H9 (cell line): ENCODE measurements at regions not wholly inside any gene's neighbourhood (a gene's known extent, or its start where the extent isn't known, plus 50 kb on each side); places are given as distances from the start of the nearest gene placed in this dataset.

ENCODE experiments used
- DNase-seq: peaks from one replicate; pipeline ENCODE4 v3.0.0-alpha.2; 2017
- H2AFZ ChIP-seq: one replicate; pipeline ENCODE4 v1.6.1; 2013; ENCODE audit warnings: mild to moderate bottlenecking, low read length, control low read depth, moderate library complexity
- H2AK5ac ChIP-seq: 2 replicates; pipeline ENCODE4 v1.6.1; 2013; ENCODE audit warnings: low read length, control low read depth, mixed read lengths; ENCODE audit not compliant: insufficient read length
- H2BK120ac ChIP-seq: one replicate; pipeline ENCODE4 v1.6.1; 2013; ENCODE audit warnings: low read depth, mild to moderate bottlenecking, low read length, control low read depth, inconsistent platforms; ENCODE audit not compliant: poor library complexity, severe bottlenecking
- H2BK12ac ChIP-seq: 2 replicates; pipeline ENCODE4 v1.6.1; 2013; ENCODE audit warnings: low read length, control low read depth, mixed read lengths, low read depth; ENCODE audit not compliant: insufficient read length
- H2BK15ac ChIP-seq: 2 replicates; pipeline ENCODE4 v1.6.1; 2013; ENCODE audit warnings: low read depth, low read length, control low read depth
- H2BK20ac ChIP-seq: one replicate; pipeline ENCODE4 v1.6.1; 2013; ENCODE audit warnings: low read depth, mild to moderate bottlenecking, low read length, control low read depth, inconsistent platforms; ENCODE audit not compliant: poor library complexity, severe bottlenecking
- H2BK5ac ChIP-seq: 2 replicates; pipeline ENCODE4 v1.6.1; 2013; ENCODE audit warnings: low read length, control low read depth, mixed read lengths; ENCODE audit not compliant: insufficient read length
- H3K14ac ChIP-seq: 2 replicates; pipeline ENCODE4 v1.6.1; 2013; ENCODE audit warnings: low read length, control low read depth; ENCODE audit not compliant: insufficient read depth
- H3K18ac ChIP-seq: 2 replicates; pipeline ENCODE4 v1.6.1; 2013; ENCODE audit warnings: low read depth, mild to moderate bottlenecking, mixed read lengths, low read length, control low read depth; ENCODE audit not compliant: insufficient read length
- H3K23ac ChIP-seq: 2 replicates; pipeline ENCODE4 v1.6.1; 2013; ENCODE audit warnings: low read length, control low read depth, mixed read lengths, low read depth; ENCODE audit not compliant: insufficient read length
- H3K23me2 ChIP-seq: 2 replicates; pipeline ENCODE4 v1.6.1; 2013; ENCODE audit warnings: low read depth, mild to moderate bottlenecking, mixed read lengths, low read length, control low read depth; ENCODE audit not compliant: insufficient read length, poor library complexity, severe bottlenecking
- H3K27ac ChIP-seq: 2 replicates; pipeline ENCODE4 v1.5.1; 2013; ENCODE audit warnings: low read length, control low read depth, mixed read lengths, low read depth; ENCODE audit not compliant: insufficient read length
- H3K27me3 ChIP-seq: 2 replicates; pipeline ENCODE4 v1.6.1; 2013; ENCODE audit warnings: low read length, control low read depth, inconsistent platforms; ENCODE audit not compliant: insufficient read depth
- H3K4ac ChIP-seq: 2 replicates; pipeline ENCODE4 v1.6.1; 2013; ENCODE audit warnings: low read depth, mild to moderate bottlenecking, control low read depth, inconsistent platforms, low read length, moderate library complexity
- H3K4me1 ChIP-seq: 2 replicates; pipeline ENCODE4 v1.6.1; 2013; ENCODE audit warnings: low read length, control low read depth, inconsistent platforms; ENCODE audit not compliant: insufficient read depth
- H3K4me2 ChIP-seq: 2 replicates; pipeline ENCODE4 v1.6.1; 2013; ENCODE audit warnings: low read length, control low read depth, mixed read lengths; ENCODE audit not compliant: insufficient read length, insufficient read depth
- H3K56ac ChIP-seq: 2 replicates; pipeline ENCODE4 v1.6.1; 2013; ENCODE audit warnings: low read depth, mild to moderate bottlenecking, mixed read lengths, low read length, control low read depth; ENCODE audit not compliant: insufficient read length
- H3K79me1 ChIP-seq: 2 replicates; pipeline ENCODE4 v1.6.1; 2013; ENCODE audit warnings: low read depth, mild to moderate bottlenecking, moderate library complexity, low read length, control low read depth, inconsistent platforms; ENCODE audit not compliant: insufficient read depth, poor library complexity, severe bottlenecking
- H3K79me2 ChIP-seq: 2 replicates; pipeline ENCODE4 v1.6.1; 2013; ENCODE audit warnings: low read length, control low read depth, inconsistent platforms; ENCODE audit not compliant: insufficient read depth
- H3K9ac ChIP-seq: 2 replicates; pipeline ENCODE4 v1.6.1; 2013; ENCODE audit warnings: low read length, control low read depth, mixed read lengths; ENCODE audit not compliant: insufficient read length; ENCODE audit errors: extremely low read depth
- H3K9me3 ChIP-seq: one replicate; pipeline ENCODE4 v1.6.1; 2013; ENCODE audit warnings: low read depth, low read length, inconsistent platforms; ENCODE audit not compliant: control insufficient read depth
- H3T11ph ChIP-seq: one replicate; pipeline ENCODE4 v1.6.1; 2013; ENCODE audit warnings: mild to moderate bottlenecking, low read length, control low read depth, inconsistent platforms
- H4K20me1 ChIP-seq: one replicate; pipeline ENCODE4 v1.6.1; 2013; ENCODE audit not compliant: control insufficient read depth, insufficient read length, insufficient read depth
- H4K5ac ChIP-seq: 2 replicates; pipeline ENCODE4 v1.6.1; 2013; ENCODE audit warnings: low read depth, mild to moderate bottlenecking, mixed read lengths, low read length, control low read depth; ENCODE audit not compliant: insufficient read length
- H4K8ac ChIP-seq: replicated peaks from 2 replicates; pipeline ENCODE4 v1.6.1; 2013; ENCODE audit warnings: low read length, control low read depth, mixed read lengths, low read depth; ENCODE audit not compliant: insufficient read length
- H4K91ac ChIP-seq: 2 replicates; pipeline ENCODE4 v1.6.1; 2013; ENCODE audit warnings: low read depth, mild to moderate bottlenecking, moderate library complexity, mixed read lengths, low read length, control low read depth; ENCODE audit not compliant: insufficient read length
- H3K27ac Mint-ChIP-seq, 3 experiments: 2 replicates in 2 of 3; 3 replicates in 1 of 3; pipeline ENCODE4 v1.8.0; 2020 to 2021; ENCODE audit warnings: mixed read lengths in 3 of 3, mild to moderate bottlenecking in 1 of 3, moderate library complexity in 1 of 3
- H3K27me3 Mint-ChIP-seq: 2 replicates; pipeline ENCODE4 v1.8.0; 2021; ENCODE audit warnings: low read depth, mild to moderate bottlenecking, moderate library complexity, mixed read lengths
- H3K36me3 Mint-ChIP-seq, 3 experiments: 2 replicates in 2 of 3; 3 replicates in 1 of 3; pipeline ENCODE4 v1.8.0; 2020 to 2021; ENCODE audit warnings: low read depth in 3 of 3, mixed read lengths in 3 of 3; ENCODE audit not compliant: insufficient read depth in 1 of 3
- H3K4me1 Mint-ChIP-seq, 2 experiments: 2 replicates each; pipeline ENCODE4 v1.8.0; 2020; ENCODE audit warnings: mixed read lengths in 2 of 2
- H3K4me3 Mint-ChIP-seq, 2 experiments: 2 replicates in 1 of 2; 3 replicates in 1 of 2; pipeline ENCODE4 v1.8.0; 2020 to 2021; ENCODE audit warnings: mild to moderate bottlenecking in 2 of 2, mixed read lengths in 2 of 2, moderate library complexity in 1 of 2
- H3K9me3 Mint-ChIP-seq, 2 experiments: 2 replicates in 1 of 2; 3 replicates in 1 of 2; pipeline ENCODE4 v1.8.0; 2020; ENCODE audit warnings: mild to moderate bottlenecking in 2 of 2, mixed read lengths in 2 of 2, moderate library complexity in 1 of 2
- WGBS: extraction: QIAGEN DNeasy Blood & Tissue Kit; methylation state at CpG from one replicate; pipeline ENCODE4 v1.1.7; 2013; ENCODE audit warnings: missing lambda C conversion rate, low lambda C conversion rate, mixed read lengths; ENCODE audit not compliant: insufficient read length; ENCODE audit errors: extremely low coverage; 5-methylcytosine and 5-hydroxymethylcytosine counted together
- TF ChIP-seq, protein P1 (sequence below): fragments of 200-600 bp; sonication (generic); conservative IDR thresholded peaks from 3 replicates; pipeline ENCODE4 v1.8.0; 2021; ENCODE audit warnings: antibody characterized with exemption, mild to moderate bottlenecking

DNA sequence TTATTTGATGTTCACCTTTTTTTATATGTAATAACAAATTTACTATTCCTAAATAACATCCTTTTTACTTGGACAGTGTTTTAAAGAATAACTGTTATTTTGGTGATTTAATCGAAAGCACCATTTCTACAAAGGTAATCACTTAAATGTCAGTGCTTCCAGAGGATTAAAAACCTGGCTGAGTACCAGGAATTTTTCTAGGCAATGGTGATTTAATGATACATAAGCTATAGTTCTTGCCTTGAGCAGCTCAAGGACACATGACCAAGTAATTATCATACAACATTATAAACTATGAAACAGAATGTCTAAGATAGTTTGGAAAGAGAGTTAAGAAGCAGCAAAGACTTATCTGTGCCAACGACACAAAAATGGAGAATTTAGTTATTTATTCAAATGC lies 1291.9 kb upstream of the TENM3 start:
- no peaks in the 10 kb centered on the region for H3K23me2 ChIP-seq
- H3K4ac ChIP-seq = no peak overlapping the region
- H4K5ac ChIP-seq = no peak overlapping the region
- no peak overlapping the region for H3K9ac ChIP-seq
- no peak overlapping the region for H3K4me2 ChIP-seq
- no peak overlapping the region for H3K23ac ChIP-seq
- H2BK15ac ChIP-seq = no peak overlapping the region
- H4K20me1 ChIP-seq = no peaks in the 10 kb centered on the region
- no peaks in the 10 kb centered on the region for H3K4me1 ChIP-seq
- Mint-ChIP-seq H3K27ac (no peak overlapping the region), H3K9me3 (peaks cover 0 to under 1% of the 10 kb centered on the region in 2 experiments; a peak in 2 of 5 replicates), H3K4me3 (no peak overlapping the region), H3K27me3 (no peaks in the 10 kb centered on the region), H3K4me1 (peaks cover 15 to 16% of the 10 kb centered on the region in 2 experiments), H3K36me3 (no peaks in the 10 kb centered on the region; a peak in 1 of 7 replicates)
- H2AK5ac ChIP-seq = no peak overlapping the region
- H3K9me3 ChIP-seq = no peaks in the 10 kb centered on the region
- no peak overlapping the region for H2BK12ac ChIP-seq
- H3K79me1 ChIP-seq = no peaks in the 10 kb centered on the region
- H4K91ac ChIP-seq = no peak overlapping the region
- H2BK120ac ChIP-seq = no peak overlapping the region
- no CpG with 5 or more reads among the region's 2 CpGs for WGBS
- no peak overlapping the region for H2BK20ac ChIP-seq
- H3K27ac ChIP-seq = no peak overlapping the region
- no peaks in the 10 kb centered on the region for H3K79me2 ChIP-seq
- H3T11ph ChIP-seq = no peak overlapping the region
- TF ChIP-seq, protein P1, sequence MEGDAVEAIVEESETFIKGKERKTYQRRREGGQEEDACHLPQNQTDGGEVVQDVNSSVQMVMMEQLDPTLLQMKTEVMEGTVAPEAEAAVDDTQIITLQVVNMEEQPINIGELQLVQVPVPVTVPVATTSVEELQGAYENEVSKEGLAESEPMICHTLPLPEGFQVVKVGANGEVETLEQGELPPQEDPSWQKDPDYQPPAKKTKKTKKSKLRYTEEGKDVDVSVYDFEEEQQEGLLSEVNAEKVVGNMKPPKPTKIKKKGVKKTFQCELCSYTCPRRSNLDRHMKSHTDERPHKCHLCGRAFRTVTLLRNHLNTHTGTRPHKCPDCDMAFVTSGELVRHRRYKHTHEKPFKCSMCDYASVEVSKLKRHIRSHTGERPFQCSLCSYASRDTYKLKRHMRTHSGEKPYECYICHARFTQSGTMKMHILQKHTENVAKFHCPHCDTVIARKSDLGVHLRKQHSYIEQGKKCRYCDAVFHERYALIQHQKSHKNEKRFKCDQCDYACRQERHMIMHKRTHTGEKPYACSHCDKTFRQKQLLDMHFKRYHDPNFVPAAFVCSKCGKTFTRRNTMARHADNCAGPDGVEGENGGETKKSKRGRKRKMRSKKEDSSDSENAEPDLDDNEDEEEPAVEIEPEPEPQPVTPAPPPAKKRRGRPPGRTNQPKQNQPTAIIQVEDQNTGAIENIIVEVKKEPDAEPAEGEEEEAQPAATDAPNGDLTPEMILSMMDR = no peak
- DNase-seq = no peak
- H2BK5ac ChIP-seq = no peak overlapping the region
- no peak overlapping the region for H3K56ac ChIP-seq
- no peak overlapping the region for H3K14ac ChIP-seq
- H3K18ac ChIP-seq = no peak overlapping the region
- H3K27me3 ChIP-seq = no peaks in the 10 kb centered on the region
- no peak overlapping the region for H2AFZ ChIP-seq
- no peak overlapping the region for H4K8ac ChIP-seq
